Spinal cord (tissue), 9 donors: ENCODE measurements at regions not wholly inside any gene's neighbourhood (a gene's known extent, or its start where the extent isn't known, plus 50 kb on each side); places are given as distances from the start of the nearest gene placed in this dataset.

ENCODE experiments used
- DNase-seq, 6 donors: peaks; one replicate each; pipeline versions ENCODE4 v3.0.0 to v3.0.0-alpha.2; 2013 to 2015; ENCODE audit warnings: low spot score in 6 of 6, low read depth in 4 of 6
- H3K27ac ChIP-seq: one replicate; pipeline ENCODE4 v1.5.1; 2013; ENCODE audit warnings: low read depth, low read length, control low read depth
- H3K27me3 ChIP-seq: one replicate; pipeline ENCODE4 v1.6.1; 2013; ENCODE audit warnings: low read length; ENCODE audit not compliant: control insufficient read depth, insufficient read depth
- H3K36me3 ChIP-seq: one replicate; pipeline ENCODE4 v1.6.1; 2013; ENCODE audit warnings: low read length; ENCODE audit not compliant: control insufficient read depth, insufficient read depth
- H3K4me1 ChIP-seq: one replicate; pipeline ENCODE4 v1.6.1; 2013; ENCODE audit warnings: low read length; ENCODE audit not compliant: control insufficient read depth, insufficient read depth
- H3K4me3 ChIP-seq: one replicate; pipeline ENCODE4 v1.5.1; 2013; ENCODE audit warnings: low read depth, low read length, control low read depth
- H3K9me3 ChIP-seq: one replicate; pipeline ENCODE4 v1.6.1; 2013; ENCODE audit warnings: low read length; ENCODE audit not compliant: control insufficient read depth, insufficient read depth
- WGBS: methylation state at CpG from one replicate; pipeline ENCODE4 v1.1.5; 2013; ENCODE audit warnings: missing lambda C conversion rate; ENCODE audit not compliant: insufficient coverage; 5-methylcytosine and 5-hydroxymethylcytosine counted together
- donor health status: healthy.

DNA sequence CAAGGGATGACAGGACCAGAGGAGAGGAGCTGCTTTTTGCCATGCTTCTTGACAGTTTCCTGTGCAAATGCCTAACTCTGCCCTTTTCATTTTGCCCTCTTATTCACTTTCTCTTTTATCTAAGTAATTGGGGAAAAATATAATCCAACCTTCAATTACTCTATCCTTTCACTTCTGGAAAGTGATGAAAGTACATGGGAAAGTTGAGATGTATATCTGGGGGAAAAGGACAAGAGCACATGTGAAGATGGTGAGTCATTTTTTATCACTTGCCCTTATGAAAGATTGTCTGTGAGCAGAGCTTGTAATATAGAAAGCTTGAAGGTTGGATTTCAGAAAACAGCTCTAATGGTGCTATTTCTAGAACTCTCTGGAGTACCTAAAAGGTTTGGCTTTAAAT lies 1070.7 kb downstream of the CNTNAP5 start:
- H3K4me1 ChIP-seq: no peaks in the 10 kb centered on the region
- no peaks in the 10 kb centered on the region for H3K36me3 ChIP-seq
- H3K27ac ChIP-seq: no peak overlapping the region
- no peaks in the 10 kb centered on the region for H3K27me3 ChIP-seq
- no peak overlapping the region for H3K4me3 ChIP-seq
- no peaks in the 10 kb centered on the region for H3K9me3 ChIP-seq
- no peak for DNase-seq

DNA sequence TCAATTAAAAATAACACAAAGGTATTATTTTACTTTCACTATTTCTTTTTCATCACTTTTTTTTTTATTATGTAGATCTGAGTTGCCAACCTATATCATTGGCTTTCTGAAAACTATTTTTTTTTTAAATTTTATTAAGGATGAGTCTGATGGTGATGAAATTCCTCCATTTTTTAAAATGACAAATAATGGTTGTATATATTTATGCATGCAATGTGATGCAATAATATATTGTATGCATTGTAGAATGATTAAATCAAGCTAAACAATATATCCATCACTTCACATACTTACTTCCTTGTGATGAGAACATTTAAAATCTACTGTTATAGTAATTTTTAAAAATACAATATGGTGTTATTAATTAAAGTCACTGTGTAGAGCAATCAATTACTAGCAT lies 1081.6 kb downstream of the CNTNAP5 start:
- Histone ChIP-seq H3K27me3 (no peaks in the 10 kb centered on the region), H3K4me1 (no peaks in the 10 kb centered on the region), H3K4me3 (no peak overlapping the region)

DNA sequence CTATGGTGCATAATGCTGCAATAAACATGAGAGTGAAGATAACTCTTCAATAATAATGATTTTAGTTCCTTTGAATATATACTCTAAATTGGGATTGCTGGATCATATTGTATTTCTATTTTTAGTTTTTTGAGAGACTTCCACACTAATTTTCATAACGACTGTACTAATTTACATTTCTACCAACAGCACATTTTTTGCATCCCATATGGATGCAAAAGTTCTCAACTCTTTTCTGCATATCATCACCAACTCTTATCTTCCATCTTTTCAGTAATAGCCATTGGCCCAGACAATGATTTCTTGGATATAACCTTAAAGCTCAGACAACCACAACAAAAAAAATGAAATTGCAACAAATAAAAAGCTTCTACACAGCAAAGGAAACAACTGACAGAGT lies 1082.4 kb downstream of the CNTNAP5 start:
- WGBS: no CpG with 5 or more reads among the region's 1 CpG
- no peaks in the 10 kb centered on the region for H3K4me1 ChIP-seq
- H3K4me3 ChIP-seq: no peak overlapping the region
- H3K36me3 ChIP-seq: no peaks in the 10 kb centered on the region
- H3K27me3 ChIP-seq: no peaks in the 10 kb centered on the region
- DNase-seq: peak in 1 of 6 donors; percentile 60
- no peak overlapping the region for H3K27ac ChIP-seq
- H3K9me3 ChIP-seq: no peaks in the 10 kb centered on the region

More for the DNA sequence above, 1081.6 kb downstream of the CNTNAP5 start:
- no peaks in the 10 kb centered on the region for H3K9me3 ChIP-seq
- no peaks in the 10 kb centered on the region for H3K36me3 ChIP-seq
- no peak for DNase-seq
- no peak overlapping the region for H3K27ac ChIP-seq

DNA sequence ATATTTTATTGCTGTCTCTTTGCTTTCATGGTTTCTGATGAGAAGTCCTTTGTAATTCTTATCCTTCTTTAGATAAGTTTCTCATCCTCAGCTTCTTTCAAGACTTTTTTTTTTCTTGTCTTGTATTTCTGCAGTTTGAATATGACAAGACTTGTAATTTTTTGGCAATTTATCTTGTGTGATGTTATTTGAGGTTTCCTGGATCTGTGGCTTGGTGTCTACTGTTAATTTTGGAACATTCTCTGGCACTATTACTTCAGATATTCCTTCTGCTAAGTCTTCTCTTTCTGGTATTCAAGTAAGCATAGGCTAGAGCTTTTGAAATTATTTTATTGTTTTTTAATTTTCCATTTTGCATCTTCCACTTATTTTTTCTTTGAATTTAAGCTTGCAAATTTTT lies 1083.2 kb downstream of the CNTNAP5 start:
- no peak overlapping the region for H3K4me3 ChIP-seq
- no peaks in the 10 kb centered on the region for H3K36me3 ChIP-seq
- H3K27ac ChIP-seq: no peak overlapping the region
- no peaks in the 10 kb centered on the region for H3K4me1 ChIP-seq
- H3K27me3 ChIP-seq: no peaks in the 10 kb centered on the region
- DNase-seq: peak in 1 of 6 donors; percentile 55
- H3K9me3 ChIP-seq: no peaks in the 10 kb centered on the region

DNA sequence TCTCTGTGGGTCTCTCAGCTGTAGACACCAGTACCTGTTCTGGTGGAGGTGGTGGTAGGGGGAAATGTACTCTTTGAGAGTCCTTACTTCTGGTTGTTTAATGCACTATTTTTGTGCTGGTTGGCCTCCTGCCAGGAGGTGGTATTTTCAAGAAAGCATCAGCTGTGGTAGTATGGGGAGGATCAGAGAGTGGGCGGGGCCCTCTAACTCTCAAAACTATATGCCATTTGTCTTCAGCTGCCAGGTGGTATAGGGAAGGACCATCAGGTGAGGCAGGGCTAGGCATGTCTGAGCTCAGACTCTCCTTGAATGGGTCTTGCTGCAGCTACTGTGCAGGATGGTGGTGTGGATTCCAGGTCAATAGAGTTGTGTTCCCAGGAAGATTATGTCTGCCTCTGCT lies 1100.8 kb downstream of the CNTNAP5 start:
- no CpG with 5 or more reads among the region's 1 CpG for WGBS
- no peak for DNase-seq
- Histone ChIP-seq H3K36me3 (no peaks in the 10 kb centered on the region), H3K4me3 (no peak overlapping the region), H3K27ac (no peak overlapping the region), H3K4me1 (no peaks in the 10 kb centered on the region), H3K9me3 (peaks cover 8% of the 10 kb centered on the region), H3K27me3 (no peaks in the 10 kb centered on the region)

DNA sequence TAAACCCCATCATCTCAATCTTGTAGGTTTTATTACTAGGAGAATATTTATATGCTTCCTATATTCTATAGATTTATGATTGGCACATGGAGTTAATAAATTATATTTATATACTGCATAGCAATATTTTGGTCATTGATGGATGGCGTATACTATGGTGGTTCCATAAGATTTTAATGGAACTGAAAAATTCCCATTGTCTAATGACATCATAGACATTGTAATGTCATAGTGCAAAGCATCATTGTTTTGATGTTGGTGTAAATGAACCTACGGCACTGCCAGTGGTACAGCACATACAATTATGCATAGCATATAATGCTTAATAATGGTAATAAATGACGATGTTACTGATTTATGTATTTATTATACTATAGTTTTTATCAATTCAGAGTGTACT lies 1135.9 kb downstream of the CNTNAP5 start:
- 100% methylated on average over 1 of the region's 3 CpGs for WGBS
- H3K36me3 ChIP-seq: no peaks in the 10 kb centered on the region
- H3K4me1 ChIP-seq: no peaks in the 10 kb centered on the region
- H3K4me3 ChIP-seq: no peak overlapping the region
- no peaks in the 10 kb centered on the region for H3K27me3 ChIP-seq
- H3K27ac ChIP-seq: no peak overlapping the region
- DNase-seq: no peak
- no peaks in the 10 kb centered on the region for H3K9me3 ChIP-seq

DNA sequence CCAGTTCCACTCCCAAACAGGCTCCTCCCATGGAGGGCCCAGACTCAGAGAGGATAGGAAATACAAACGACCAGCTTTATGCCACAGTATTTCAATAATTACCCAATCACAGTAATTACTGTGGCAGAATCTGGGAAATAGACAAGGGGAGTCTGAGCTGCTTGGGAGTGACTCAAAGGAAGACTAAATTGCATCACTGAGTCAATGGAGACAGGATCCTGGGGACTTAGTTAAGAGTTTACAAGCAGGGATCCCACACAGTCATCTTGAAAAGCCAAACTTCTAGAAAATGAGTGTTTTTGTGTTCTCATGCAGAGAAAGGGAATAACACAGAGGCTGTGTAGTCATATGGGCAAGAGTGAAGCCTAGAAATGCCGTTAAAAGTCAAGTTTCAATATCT lies 1142.1 kb downstream of the CNTNAP5 start:
- H3K27ac ChIP-seq: no peak overlapping the region
- no peaks in the 10 kb centered on the region for H3K4me1 ChIP-seq
- 83% methylated on average over 1 of the region's 2 CpGs for WGBS
- no peak overlapping the region for H3K4me3 ChIP-seq
- H3K9me3 ChIP-seq: no peaks in the 10 kb centered on the region
- no peaks in the 10 kb centered on the region for H3K27me3 ChIP-seq
- no peaks in the 10 kb centered on the region for H3K36me3 ChIP-seq
- DNase-seq: no peak

DNA sequence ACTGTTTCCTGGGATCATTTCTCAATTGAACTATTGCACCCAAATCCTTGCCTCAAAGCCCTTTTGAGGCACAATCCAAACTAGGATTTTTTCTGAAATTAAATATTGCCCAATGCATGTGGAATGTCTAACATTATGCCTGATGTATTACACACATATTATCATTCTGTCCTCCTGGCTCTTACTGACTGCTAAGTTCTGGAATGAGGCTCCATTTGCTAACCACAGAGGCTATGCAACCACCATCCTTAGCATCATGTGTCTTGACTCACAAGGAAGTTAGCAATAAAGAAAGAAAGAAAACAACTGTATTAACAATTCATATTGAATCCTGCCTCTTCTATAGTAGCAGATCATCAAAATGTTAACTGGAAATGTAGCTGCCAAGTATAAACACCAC lies 1142.7 kb downstream of the CNTNAP5 start:
- Histone ChIP-seq H3K27me3 (no peaks in the 10 kb centered on the region), H3K27ac (no peak overlapping the region), H3K4me1 (no peaks in the 10 kb centered on the region), H3K9me3 (no peaks in the 10 kb centered on the region), H3K36me3 (no peaks in the 10 kb centered on the region), H3K4me3 (no peak overlapping the region)
- DNase-seq: no peak

DNA sequence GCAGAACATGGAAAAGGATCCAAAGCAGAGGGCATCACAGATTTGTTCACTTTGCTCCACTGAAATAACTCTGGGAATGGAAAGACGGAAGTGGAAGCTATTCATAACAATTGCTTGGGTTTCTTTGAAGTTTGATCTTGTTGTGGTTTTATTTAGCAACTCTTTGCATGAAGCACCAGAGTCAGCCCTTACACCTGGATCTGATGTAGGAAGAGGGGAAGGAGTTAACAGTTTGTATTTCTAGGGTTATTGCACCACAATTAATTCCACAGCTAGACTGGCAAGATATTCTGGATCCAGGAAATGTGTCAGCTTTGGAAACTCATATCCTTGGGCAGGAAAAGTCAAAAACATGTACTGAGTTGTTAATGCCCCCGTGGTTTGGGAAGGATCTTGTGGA lies 1143.4 kb downstream of the CNTNAP5 start:
- Histone ChIP-seq H3K4me3 (no peak overlapping the region), H3K9me3 (no peaks in the 10 kb centered on the region), H3K36me3 (no peaks in the 10 kb centered on the region), H3K27me3 (no peaks in the 10 kb centered on the region), H3K4me1 (no peaks in the 10 kb centered on the region), H3K27ac (no peak overlapping the region)
- DNase-seq: no peak
- 100% methylated on average over 1 of the region's 2 CpGs for WGBS

DNA sequence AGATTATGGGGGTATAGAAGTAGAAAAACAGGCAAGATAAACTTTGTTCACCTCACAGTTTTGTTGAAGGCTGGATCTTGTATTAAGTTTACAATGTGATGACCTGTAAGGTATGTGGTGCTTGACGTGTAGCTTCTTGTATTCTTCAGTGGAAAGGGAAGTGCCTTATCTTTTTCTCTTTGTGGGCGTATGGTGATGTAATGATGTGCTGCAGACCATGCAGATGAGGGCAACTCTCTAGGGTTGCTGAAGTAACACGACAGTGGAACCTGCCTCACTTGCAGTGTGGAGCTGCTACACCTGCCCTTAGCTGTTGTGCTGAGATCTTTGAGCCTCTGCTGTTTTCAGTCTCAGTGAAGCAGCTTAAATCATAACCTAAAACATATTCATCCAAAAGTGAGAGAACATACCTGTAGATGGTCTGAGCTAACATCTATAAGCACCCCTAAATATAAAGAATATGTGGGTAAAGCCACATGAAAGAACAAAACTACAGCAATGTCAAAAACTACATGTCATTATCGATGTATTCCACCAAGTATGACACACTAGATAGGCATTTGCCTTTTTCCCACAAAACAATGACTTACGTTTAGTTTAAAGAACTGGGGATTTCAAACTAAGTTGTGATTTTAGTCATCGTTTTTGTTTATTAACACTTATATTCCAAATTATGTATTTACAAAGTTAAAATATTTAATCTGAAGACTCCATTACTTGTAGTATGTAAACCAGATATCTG lies 1144.1 kb downstream of the CNTNAP5 start:
- no peak overlapping the region for H3K27ac ChIP-seq
- no peaks in the 10 kb centered on the region for H3K27me3 ChIP-seq
- no peak overlapping the region for H3K4me3 ChIP-seq
- no peak for DNase-seq
- WGBS: 96% methylated on average over 3 of the region's 6 CpGs
- no peaks in the 10 kb centered on the region for H3K4me1 ChIP-seq
- H3K36me3 ChIP-seq: no peaks in the 10 kb centered on the region
- no peaks in the 10 kb centered on the region for H3K9me3 ChIP-seq
